ENCODE measurements at regions not wholly inside any gene's neighbourhood (a gene's known extent, or its start where the extent isn't known, plus 50 kb on each side); places are given as distances from the start of the nearest gene placed in this dataset.

GRCh38 chr11:71172680-71173079, 79.7 kb downstream of the SHANK2 start:
- no peak for TF ChIP-seq CTCF (IDR thresholded peaks at IDR 0.05)
- TF ChIP-seq POLR2A (IDR thresholded peaks at IDR 0.05): no peak
- no peak for TF ChIP-seq POLR2AphosphoS5 (IDR thresholded peaks at IDR 0.05; ENCODE audit: insufficient read depth in 1 of 2, low read depth in 1 of 2)
